SHP77 treated with DMSO at 0.1 percent for 48 hours (cell line): ENCODE measurements at regions not wholly inside any gene's neighbourhood (a gene's known extent, or its start where the extent isn't known, plus 50 kb on each side); places are given as distances from the start of the nearest gene placed in this dataset.

ENCODE experiments used
- DNase-seq: peaks from one replicate; lab custom pipeline; 2025; lab: John Stamatoyannopoulos, UW

DNA sequence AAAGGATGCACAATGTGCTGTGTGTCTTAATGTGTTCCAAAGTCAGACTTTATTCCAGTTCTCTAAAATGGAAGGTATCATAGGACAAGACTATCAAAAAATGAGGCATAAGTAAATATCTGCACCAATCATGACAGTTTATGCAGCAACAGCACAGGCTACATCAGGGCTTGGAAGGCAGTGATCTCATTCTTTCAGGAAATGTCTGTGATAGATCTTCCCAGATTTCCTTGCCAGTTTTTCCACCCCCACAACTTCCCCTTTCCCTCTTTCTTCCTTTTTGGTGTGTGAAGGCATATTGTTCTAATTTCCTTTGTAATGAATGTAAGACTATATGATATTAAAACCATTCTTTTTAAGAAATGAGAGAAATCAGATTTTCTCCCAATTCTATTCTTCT lies 326.7 kb downstream of the ATP23 start:
- DNase-seq = no peak

- DNase-seq = no peak
Observed at GRCh38 chr12:58269476-58269875, 328.1 kb downstream of the ATP23 start.

- DNase-seq = no peak
Observed at GRCh38 chr12:58270966-58271705, 329.8 kb downstream of the ATP23 start.

DNA sequence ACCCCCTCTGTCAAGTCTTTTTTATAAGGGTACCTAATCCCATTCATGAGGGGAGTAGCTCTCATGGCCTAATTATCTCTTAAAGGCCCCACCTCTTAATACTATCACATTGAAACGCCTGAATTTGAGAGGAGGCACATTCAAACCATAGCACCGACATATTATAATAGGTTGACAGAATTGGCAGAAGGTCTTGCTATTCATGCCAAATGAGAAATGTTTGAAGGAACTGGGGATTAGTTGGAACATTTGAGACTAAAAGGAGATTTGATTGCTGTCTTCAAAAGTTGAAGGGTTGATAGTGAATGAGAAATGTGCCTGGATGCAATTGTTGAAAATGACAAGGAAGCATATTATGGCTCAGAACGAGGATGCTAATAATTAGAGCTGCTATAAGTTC lies 331.1 kb downstream of the ATP23 start:
- no peak for DNase-seq

- DNase-seq = no peak
Observed at GRCh38 chr12:58277231-58277630, 335.9 kb downstream of the ATP23 start.

GRCh38 chr12:58283553-58283952 lies 342.2 kb downstream of the ATP23 start:
- DNase-seq = no peak

DNA sequence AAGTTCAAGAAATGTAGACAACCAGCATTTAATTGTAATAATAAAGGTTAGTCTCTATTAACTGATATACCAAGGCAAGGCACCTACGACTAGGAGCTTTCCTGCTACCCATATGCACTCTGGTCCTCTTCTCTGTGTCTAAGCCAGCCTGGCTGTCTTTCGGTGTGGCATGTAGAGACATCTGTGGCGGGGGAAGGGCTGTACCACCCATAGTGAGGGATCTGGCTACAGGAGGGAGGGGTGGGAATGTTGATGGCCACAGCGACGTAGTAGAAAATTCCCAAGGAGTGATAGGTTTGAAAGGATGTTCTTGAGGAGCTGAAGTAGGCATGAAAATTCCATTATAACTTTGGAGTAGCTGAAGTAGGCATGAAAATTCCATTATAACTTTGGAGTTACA lies 344.2 kb downstream of the ATP23 start:
- no peak for DNase-seq

DNA sequence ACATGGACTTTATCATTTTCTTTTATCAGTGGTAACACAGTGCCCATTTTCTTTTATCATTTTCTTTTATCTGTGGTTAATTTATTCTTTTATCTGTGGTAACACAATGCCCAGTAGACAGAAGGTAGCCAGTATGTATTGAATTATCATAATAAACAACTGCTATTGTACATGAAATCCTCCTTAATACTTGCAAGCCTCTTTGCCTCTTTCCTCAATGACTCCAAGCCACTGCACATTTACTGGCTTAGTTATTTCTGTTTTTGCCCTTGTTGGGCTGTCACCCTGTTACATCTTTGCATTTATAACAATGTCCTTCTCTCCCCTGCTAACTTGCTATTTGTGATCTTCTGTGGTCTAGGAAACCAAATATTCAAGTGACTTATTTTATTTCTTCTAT lies 345.0 kb downstream of the ATP23 start:
- DNase-seq = no peak

DNA sequence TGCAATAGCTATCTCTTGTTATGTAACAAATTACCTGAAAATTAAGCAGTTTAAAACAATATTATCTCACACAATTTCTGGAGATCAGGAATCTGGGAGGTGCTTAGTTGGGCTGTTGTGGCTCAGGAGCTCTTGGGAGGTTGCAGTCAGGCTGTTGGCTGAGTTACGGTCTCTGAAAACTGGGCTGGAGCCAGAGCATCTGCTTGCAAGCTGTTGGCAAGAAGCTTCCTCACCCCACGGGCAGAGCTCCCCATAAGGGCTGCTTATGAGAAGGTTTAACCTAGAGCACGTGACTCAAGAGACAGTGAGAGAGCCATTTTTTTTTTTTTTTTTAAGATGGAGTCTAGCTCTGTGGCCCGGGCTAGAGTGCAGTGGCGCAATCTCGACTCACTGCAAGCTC lies 346.8 kb downstream of the ATP23 start:
- DNase-seq = no peak

GRCh38 chr12:58291106-58291505 lies 349.7 kb downstream of the ATP23 start:
- DNase-seq = no peak

- no peak for DNase-seq
Observed at GRCh38 chr12:58293308-58293982, 352.1 kb downstream of the ATP23 start.

DNA sequence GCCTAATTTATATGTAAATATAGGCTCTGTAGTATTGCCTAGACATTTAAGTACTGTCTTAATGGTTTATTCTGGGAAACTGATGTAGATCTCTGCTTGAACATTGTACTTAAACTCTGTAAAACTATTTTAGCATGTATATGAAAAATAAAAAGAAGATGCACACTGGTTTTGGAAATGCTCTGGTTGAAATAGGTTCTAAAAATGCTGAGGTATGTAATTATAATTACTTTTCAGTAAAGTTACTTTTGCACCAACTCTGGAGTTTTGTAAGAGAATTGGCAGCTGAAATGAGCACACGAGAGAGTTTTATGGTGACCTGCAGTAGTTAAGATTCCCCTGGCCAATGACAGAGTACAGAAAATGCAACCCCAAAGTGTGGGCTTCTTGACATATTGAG lies 353.9 kb downstream of the ATP23 start:
- DNase-seq = no peak

GRCh38 chr12:58296863-58297262 lies 355.5 kb downstream of the ATP23 start:
- no peak for DNase-seq

GRCh38 chr12:58298803-58299202 lies 357.4 kb downstream of the ATP23 start:
- no peak for DNase-seq

- no peak for DNase-seq
Observed at GRCh38 chr12:58299371-58299770, 358.0 kb downstream of the ATP23 start.

DNA sequence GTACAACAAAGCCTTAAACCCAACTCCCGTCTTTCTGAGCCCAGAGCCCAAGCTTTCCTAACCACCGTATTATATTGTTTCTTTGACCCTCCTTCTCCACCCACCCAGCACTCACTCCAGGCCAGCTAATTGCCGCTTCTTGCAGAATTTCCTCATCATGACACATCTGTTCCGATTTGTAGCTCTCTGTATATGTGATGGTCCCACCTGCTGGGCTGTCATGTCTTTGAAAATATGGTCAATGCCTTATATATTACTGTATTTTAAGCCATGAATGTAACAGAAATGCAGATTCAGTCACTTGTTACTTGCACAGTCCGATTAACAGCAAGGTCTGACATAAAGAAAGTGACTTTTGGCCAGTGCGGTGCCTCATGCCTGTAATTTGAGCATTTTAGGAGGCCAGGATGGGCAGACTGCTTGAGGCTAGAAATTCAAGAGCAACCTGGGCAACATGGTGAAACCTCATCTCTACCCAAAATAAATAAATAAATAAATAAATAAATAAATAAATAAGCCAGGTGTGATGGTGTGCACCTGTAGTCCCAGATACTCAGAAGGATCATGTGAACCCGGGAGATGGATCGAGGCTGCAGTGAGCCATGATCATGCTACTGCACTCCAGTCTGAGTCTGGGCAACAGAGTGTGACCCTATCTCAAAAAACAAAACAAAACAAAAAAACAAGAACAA lies 359.8 kb downstream of the ATP23 start:
- DNase-seq = no peak

- no peak for DNase-seq
Observed at GRCh38 chr12:58301730-58302122, 360.4 kb downstream of the ATP23 start.

DNA sequence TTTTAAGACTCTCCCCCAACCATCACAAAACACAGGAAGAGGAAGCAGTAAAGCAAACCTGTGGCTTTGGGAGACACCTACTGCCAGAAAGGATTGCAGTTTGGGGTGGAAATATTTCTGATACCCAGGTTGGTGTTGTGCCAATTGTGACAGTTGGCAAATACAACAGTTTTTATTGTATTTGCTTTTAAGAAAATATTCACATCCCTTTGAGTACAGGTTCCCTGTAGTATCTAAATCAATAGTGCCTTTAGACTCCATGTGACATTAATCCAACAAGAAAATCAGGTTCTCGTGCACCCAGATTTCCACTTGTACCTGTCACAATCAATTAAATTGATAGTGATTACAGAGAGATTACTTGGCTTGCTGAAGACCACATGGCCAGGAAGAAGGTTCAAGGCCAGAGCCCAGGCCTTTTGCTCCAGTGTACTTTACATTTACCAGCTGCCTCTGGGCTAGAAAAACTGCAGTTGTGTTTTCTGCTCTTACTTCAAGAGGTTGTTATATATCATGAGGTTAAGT lies 361.2 kb downstream of the ATP23 start:
- peak; percentile 50 for DNase-seq

- no peak for DNase-seq
Observed at GRCh38 chr12:58306266-58307000, 365.1 kb downstream of the ATP23 start.

DNA sequence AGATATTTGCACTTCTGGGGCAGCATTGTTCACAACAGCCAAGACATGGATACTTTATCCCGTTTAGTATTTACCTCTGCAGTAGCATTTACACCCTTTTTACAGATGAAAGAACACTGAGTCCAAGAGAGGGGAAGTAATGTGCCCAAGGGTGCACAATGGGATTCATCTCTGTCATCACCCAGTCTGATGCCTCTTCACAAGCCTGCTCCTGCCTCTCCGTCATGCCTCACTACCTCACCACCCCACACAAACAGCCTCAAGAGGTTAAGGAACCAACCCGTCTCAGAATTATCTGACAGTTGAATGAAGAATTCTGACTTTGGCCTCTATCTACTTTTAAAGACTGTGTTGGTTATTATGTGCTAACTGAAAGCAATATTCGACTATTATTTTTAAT lies 368.4 kb downstream of the ATP23 start:
- no peak for DNase-seq

GRCh38 chr12:58310368-58310767 lies 369.0 kb downstream of the ATP23 start:
- DNase-seq = no peak
